ENCODE measurements at regions not wholly inside any gene's neighbourhood (a gene's known extent, or its start where the extent isn't known, plus 50 kb on each side); places are given as distances from the start of the nearest gene placed in this dataset.
"Not testable (repeated sequence)": the region's sequence is repeated elsewhere in the genome, so short reads cannot be mapped to it uniquely, and the experiment has no call there.

GRCh38 chr11:129637983-129638776 is 177.5 kb upstream of the TMEM45B start:
- no peak for DNase-seq

- DNase-seq = no peak
Measured at GRCh38 chr11:129639300-129639699, 176.3 kb upstream of the TMEM45B start.

GRCh38 chr11:129640671-129641070 is 175.0 kb upstream of the TMEM45B start:
- DNase-seq = no peak

- DNase-seq = no peak
Measured at GRCh38 chr11:129643031-129643721, 172.5 kb upstream of the TMEM45B start.

GRCh38 chr11:129644326-129644725 is 171.3 kb upstream of the TMEM45B start:
- no peak for DNase-seq

GRCh38 chr11:129645943-129646342 is 169.7 kb upstream of the TMEM45B start:
- DNase-seq = no peak

- not testable (repeated sequence) for DNase-seq
Measured at GRCh38 chr11:129650044-129650443, 165.6 kb upstream of the TMEM45B start.

- DNase-seq = no peak
Measured at GRCh38 chr11:129652835-129653234, 162.8 kb upstream of the TMEM45B start.

GRCh38 chr11:129655247-129655832 is 160.3 kb upstream of the TMEM45B start:
- no peak for DNase-seq

- no peak for DNase-seq
Measured at GRCh38 chr11:129657866-129658525, 157.7 kb upstream of the TMEM45B start.

GRCh38 chr11:129658526-129658867 is 157.2 kb upstream of the TMEM45B start:
- no peak for DNase-seq

- no peak for DNase-seq
Measured at GRCh38 chr11:129680907-129681306, 134.7 kb upstream of the TMEM45B start.

- DNase-seq = no peak
Measured at GRCh38 chr11:129681344-129682114, 134.1 kb upstream of the TMEM45B start.

GRCh38 chr11:129686269-129686668 is 129.4 kb upstream of the TMEM45B start:
- no peak for DNase-seq

- peak in 2 of 14 donors; percentile 7 to 30 for DNase-seq
Measured at GRCh38 chr11:129691142-129691541, 124.5 kb upstream of the TMEM45B start.

- DNase-seq = no peak
Measured at GRCh38 chr11:129694538-129694937, 121.1 kb upstream of the TMEM45B start.

GRCh38 chr11:129694966-129695365 is 120.7 kb upstream of the TMEM45B start:
- peak in 1 of 14 donors; percentile 9 for DNase-seq

- DNase-seq = peak in 8 of 14 donors; percentile 5 to 51 (median 29)
Measured at GRCh38 chr11:129695571-129696308, 119.9 kb upstream of the TMEM45B start.

- no peak for DNase-seq
Measured at GRCh38 chr11:129696309-129696989, 119.2 kb upstream of the TMEM45B start.

- no peak for DNase-seq
Measured at GRCh38 chr11:129698212-129698611, 117.4 kb upstream of the TMEM45B start.

Measured in C1 segment of cervical spinal cord (tissue), 14 donors.